Panc1 (cell line): ENCODE measurements at regions not wholly inside any gene's neighbourhood (a gene's known extent, or its start where the extent isn't known, plus 50 kb on each side); places are given as distances from the start of the nearest gene placed in this dataset.

Experiments used
- ATAC-seq: fragments of 200-7000 bp; cut with Tn5 transposase; 2 replicates; pipeline ENCODE4 v1.9.1; 2020; ENCODE audit warnings: mild to moderate bottlenecking, moderate library complexity
- BruUV-seq: library from RNA; stranded (reverse); fragments of 400-500 nt; replicated peaks from 2 replicates; lab custom pipeline; 2021; lab: Mats Ljungman, UMichigan
- CTCF ChIA-PET: fragments of 300-600 bp; sonication (Branson Sonifier 250); formaldehyde crosslinking; loops from one replicate; lab custom pipeline; 2022; ENCODE audit warnings: antibody characterized with exemption; lab: Charles Lee
- POLR2A ChIA-PET: fragments of 300-600 bp; sonication (Branson Sonifier 250); formaldehyde crosslinking; loops from one replicate; lab custom pipeline; 2022; ENCODE audit warnings: antibody characterized with exemption; lab: Charles Lee
- DNase-seq: peaks from one replicate; pipeline ENCODE4 v3.0.0-alpha.2; 2010; ENCODE audit warnings: low read depth, low spot score
- H3K27ac ChIP-seq: 2 replicates; pipeline ENCODE4 v1.5.1; 2011; ENCODE audit warnings: mild to moderate bottlenecking, low read length, inconsistent platforms
- H3K27me3 ChIP-seq: fragments of 200-500 bp; sonication (Bioruptor generic); 2 replicates; pipeline ENCODE4 v1.6.0; 2014; ENCODE audit warnings: low read length, inconsistent platforms; ENCODE audit not compliant: control insufficient read depth, insufficient read depth
- H3K36me3 ChIP-seq: fragments of 200-500 bp; sonication (Bioruptor generic); 2 replicates; pipeline ENCODE4 v1.5.1; 2014; ENCODE audit warnings: inconsistent platforms, mild to moderate bottlenecking, low read length, moderate library complexity; ENCODE audit not compliant: control insufficient read depth, insufficient read depth
- H3K4me1 ChIP-seq: 2 replicates; pipeline ENCODE4 v1.5.1; 2011; ENCODE audit warnings: inconsistent platforms, mild to moderate bottlenecking, low read length, moderate library complexity; ENCODE audit not compliant: control insufficient read depth, insufficient read depth
- H3K4me3 ChIP-seq, 2 experiments: 2 replicates each; pipeline ENCODE4 v1.5.1; 2011 to 2012; ENCODE audit warnings: low read depth in 2 of 2, low read length in 2 of 2, mild to moderate bottlenecking in 2 of 2, inconsistent platforms in 1 of 2, moderate library complexity in 1 of 2
- H3K9me3 ChIP-seq: fragments of 200-500 bp; sonication (Bioruptor generic); 2 replicates; pipeline ENCODE4 v1.5.1; 2014; ENCODE audit warnings: low read depth, mild to moderate bottlenecking, inconsistent platforms, low read length, moderate library complexity; ENCODE audit not compliant: control insufficient read depth, insufficient read depth
- CTCF ChIP-seq: fragments of 450-650 bp; IDR thresholded peaks from 2 replicates; pipeline ENCODE4 v1.5.1; 2017; ENCODE audit warnings: mild to moderate bottlenecking
- POLR2AphosphoS5 ChIP-seq: IDR thresholded peaks from 2 replicates; pipeline ENCODE4 v1.6.1; 2012; ENCODE audit warnings: mild to moderate bottlenecking, low read depth, low read length, moderate library complexity
- SIN3A ChIP-seq: IDR thresholded peaks from 2 replicates; pipeline ENCODE4 v1.6.1; 2012; ENCODE audit warnings: low read depth, mild to moderate bottlenecking, low read length, moderate library complexity, borderline replicate concordance; ENCODE audit not compliant: insufficient read depth
- TCF7L2 ChIP-seq: IDR thresholded peaks from 2 replicates; pipeline ENCODE4 v1.6.1; 2011; ENCODE audit warnings: mild to moderate bottlenecking, low read depth, low read length, inconsistent platforms
- in situ Hi-C: cut with HindIII; loops from 2 replicates; pipeline ENCODE4 v1.10.0; 2016; ENCODE audit warnings: low sequenced_read_pairs, low pct_unique_long_range_greater_than_20kb
- intact Hi-C: fragments of 100-400 bp; cut with micrococcal nuclease; formaldehyde crosslinking; loops from one replicate; pipeline ENCODE4 v1.10.0; 2022; ENCODE audit not compliant: unreplicated experiment
- TF ChIP-seq, protein P1 (sequence below), 2 experiments: IDR thresholded peaks; 2 replicates each; pipeline ENCODE4 v1.6.1; 2011 to 2012; ENCODE audit warnings: low read depth in 2 of 2, control low read depth in 1 of 2, low read length in 1 of 2, mild to moderate bottlenecking in 1 of 2, moderate library complexity in 1 of 2; ENCODE audit not compliant: insufficient read depth in 1 of 2

DNA sequence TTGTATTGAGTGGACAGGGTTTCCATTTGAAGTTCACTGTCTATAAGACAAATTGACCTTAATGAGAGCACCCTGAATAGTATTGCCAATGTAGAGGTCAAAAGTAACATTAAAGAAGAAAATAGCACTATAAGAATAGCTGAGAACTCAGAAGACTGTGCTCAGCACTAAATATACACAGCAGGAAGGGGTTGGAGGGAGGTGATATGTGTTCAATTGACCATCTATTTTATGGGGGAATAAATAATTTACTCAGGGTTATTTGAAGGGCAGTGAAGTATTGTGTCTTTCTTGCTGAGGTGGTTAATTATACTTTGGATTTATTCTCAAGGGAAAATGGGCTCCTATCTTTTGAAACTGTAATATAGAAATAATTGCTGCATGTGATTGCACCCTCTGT lies 1380.5 kb upstream of the SPRY2 start:
- intact Hi-C loops = no loop called here
- Histone ChIP-seq H3K4me1 (no peaks in the 10 kb centered on the region), H3K9me3 (no peaks in the 10 kb centered on the region; the same call in 1 of the 2 replicates), H3K4me3 (no peak overlapping the region), H3K27me3 (no peaks in the 10 kb centered on the region), H3K36me3 (no peaks in the 10 kb centered on the region), H3K27ac (no peak overlapping the region)
- in situ Hi-C loops = no loop called here
- ChIA-PET POLR2A (no interaction called here), CTCF (no interaction called here)
- no TSS peak for BruUV-seq
- DNase-seq (no peak), ATAC-seq (no peak)
- TF ChIP-seq POLR2AphosphoS5 (no peak), SIN3A (no peak), CTCF (no peak), TCF7L2 (no peak)
- TF ChIP-seq, protein P1, sequence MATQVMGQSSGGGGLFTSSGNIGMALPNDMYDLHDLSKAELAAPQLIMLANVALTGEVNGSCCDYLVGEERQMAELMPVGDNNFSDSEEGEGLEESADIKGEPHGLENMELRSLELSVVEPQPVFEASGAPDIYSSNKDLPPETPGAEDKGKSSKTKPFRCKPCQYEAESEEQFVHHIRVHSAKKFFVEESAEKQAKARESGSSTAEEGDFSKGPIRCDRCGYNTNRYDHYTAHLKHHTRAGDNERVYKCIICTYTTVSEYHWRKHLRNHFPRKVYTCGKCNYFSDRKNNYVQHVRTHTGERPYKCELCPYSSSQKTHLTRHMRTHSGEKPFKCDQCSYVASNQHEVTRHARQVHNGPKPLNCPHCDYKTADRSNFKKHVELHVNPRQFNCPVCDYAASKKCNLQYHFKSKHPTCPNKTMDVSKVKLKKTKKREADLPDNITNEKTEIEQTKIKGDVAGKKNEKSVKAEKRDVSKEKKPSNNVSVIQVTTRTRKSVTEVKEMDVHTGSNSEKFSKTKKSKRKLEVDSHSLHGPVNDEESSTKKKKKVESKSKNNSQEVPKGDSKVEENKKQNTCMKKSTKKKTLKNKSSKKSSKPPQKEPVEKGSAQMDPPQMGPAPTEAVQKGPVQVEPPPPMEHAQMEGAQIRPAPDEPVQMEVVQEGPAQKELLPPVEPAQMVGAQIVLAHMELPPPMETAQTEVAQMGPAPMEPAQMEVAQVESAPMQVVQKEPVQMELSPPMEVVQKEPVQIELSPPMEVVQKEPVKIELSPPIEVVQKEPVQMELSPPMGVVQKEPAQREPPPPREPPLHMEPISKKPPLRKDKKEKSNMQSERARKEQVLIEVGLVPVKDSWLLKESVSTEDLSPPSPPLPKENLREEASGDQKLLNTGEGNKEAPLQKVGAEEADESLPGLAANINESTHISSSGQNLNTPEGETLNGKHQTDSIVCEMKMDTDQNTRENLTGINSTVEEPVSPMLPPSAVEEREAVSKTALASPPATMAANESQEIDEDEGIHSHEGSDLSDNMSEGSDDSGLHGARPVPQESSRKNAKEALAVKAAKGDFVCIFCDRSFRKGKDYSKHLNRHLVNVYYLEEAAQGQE (IDR thresholded peaks at IDR 0.05; ENCODE audit: insufficient read depth in 1 of 2, low read depth in 2 of 2, low read length in 1 of 2) = no peak

DNA sequence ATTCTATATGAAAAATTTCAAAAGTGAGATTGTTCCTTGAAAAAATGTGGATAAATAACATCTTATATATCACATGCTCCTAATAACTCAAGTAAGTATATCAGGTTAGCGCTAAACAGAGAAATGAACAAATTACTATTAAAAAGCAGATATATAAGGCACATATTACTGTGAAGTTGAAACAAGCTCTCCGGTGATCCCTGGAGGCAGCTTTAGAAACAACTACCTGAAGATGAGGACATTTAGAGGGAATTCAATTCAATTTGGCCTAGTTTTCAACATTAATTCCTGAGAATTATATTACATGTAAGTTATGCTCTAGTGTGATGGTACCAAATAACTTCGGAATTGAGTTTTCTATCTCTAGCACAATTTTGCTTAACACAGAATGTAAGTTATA lies 1373.6 kb upstream of the SPRY2 start:
- intact Hi-C loops (no loop called here), in situ Hi-C loops (no loop called here)
- ChIA-PET POLR2A (no interaction called here), CTCF (interaction anchor here (0.6 kb wide), 1 partner anchor 27 kb away, joined by 6 read pairs; no protein-coding TSS in a partner anchor)
- H3K9me3 ChIP-seq = no peaks in the 10 kb centered on the region
- no peak for ATAC-seq
- no peaks in the 10 kb centered on the region for H3K36me3 ChIP-seq
- no peak overlapping the region for H3K27ac ChIP-seq
- H3K4me1 ChIP-seq = no peaks in the 10 kb centered on the region
- BruUV-seq = no TSS peak
- no peak for DNase-seq
- H3K27me3 ChIP-seq = no peaks in the 10 kb centered on the region
- H3K4me3 ChIP-seq = no peak overlapping the region
- TF ChIP-seq POLR2AphosphoS5 = no peak
- TF ChIP-seq, protein P1 (IDR thresholded peaks at IDR 0.05; ENCODE audit: insufficient read depth in 1 of 2, low read depth in 2 of 2, low read length in 1 of 2) = no peak
- TF ChIP-seq TCF7L2 = no peak
- no peak; the same call in 1 of the 2 replicates for TF ChIP-seq CTCF
- TF ChIP-seq SIN3A = no peak
